ENCODE measurements at regions not wholly inside any gene's neighbourhood (a gene's known extent, or its start where the extent isn't known, plus 50 kb on each side); places are given as distances from the start of the nearest gene placed in this dataset.

DNA sequence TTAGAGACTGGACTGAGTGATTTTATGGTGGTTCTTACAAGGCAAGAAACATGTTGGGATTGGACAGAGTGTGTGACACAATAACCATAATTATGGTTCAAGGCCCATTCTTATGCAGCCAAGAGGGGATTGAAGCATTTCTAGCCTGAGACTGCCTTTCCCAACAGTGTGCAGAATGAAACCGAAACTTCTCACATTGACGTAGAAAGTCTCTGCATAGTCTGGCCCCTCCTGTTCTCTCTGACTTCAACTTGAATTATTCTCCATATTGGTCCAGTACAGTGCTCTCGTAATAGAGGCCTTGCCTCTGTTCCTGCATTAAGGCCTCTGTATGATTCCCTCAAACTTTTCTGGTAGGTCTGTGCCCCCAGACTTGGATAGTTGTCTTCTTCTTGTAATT lies 138.3 kb downstream of the DIPK2A start:
- no peaks in the 10 kb centered on the region for H3K27me3 Mint-ChIP-seq (ENCODE audit: low read depth)
- peaks cover 8% of the 10 kb centered on the region for H3K4me1 Mint-ChIP-seq
- H3K9me3 Mint-ChIP-seq: no peaks in the 10 kb centered on the region
- H3K27ac Mint-ChIP-seq: no peak overlapping the region
- H3K4me3 Mint-ChIP-seq: no peak overlapping the region
- no peaks in the 10 kb centered on the region for H3K36me3 Mint-ChIP-seq (ENCODE audit: low read depth)
- TF ChIP-seq, protein P1, sequence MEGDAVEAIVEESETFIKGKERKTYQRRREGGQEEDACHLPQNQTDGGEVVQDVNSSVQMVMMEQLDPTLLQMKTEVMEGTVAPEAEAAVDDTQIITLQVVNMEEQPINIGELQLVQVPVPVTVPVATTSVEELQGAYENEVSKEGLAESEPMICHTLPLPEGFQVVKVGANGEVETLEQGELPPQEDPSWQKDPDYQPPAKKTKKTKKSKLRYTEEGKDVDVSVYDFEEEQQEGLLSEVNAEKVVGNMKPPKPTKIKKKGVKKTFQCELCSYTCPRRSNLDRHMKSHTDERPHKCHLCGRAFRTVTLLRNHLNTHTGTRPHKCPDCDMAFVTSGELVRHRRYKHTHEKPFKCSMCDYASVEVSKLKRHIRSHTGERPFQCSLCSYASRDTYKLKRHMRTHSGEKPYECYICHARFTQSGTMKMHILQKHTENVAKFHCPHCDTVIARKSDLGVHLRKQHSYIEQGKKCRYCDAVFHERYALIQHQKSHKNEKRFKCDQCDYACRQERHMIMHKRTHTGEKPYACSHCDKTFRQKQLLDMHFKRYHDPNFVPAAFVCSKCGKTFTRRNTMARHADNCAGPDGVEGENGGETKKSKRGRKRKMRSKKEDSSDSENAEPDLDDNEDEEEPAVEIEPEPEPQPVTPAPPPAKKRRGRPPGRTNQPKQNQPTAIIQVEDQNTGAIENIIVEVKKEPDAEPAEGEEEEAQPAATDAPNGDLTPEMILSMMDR (IDR thresholded peaks at IDR 0.05; ENCODE audit: unreplicated experiment in 3 of 3): no peak

GRCh38 chr3:144112036-144112435 lies 140.4 kb downstream of the DIPK2A start:
- TF ChIP-seq, protein P1 (IDR thresholded peaks at IDR 0.05; ENCODE audit: unreplicated experiment in 3 of 3): no peak
- no peaks in the 10 kb centered on the region for H3K9me3 Mint-ChIP-seq
- H3K4me3 Mint-ChIP-seq: no peak overlapping the region

GRCh38 chr3:144112437-144112836 lies 140.8 kb downstream of the DIPK2A start:
- Mint-ChIP-seq H3K9me3 (no peaks in the 10 kb centered on the region), H3K4me1 (peaks cover 14% of the 10 kb centered on the region), H3K27ac (no peak overlapping the region), H3K36me3 (ENCODE audit: low read depth) (no peaks in the 10 kb centered on the region), H3K27me3 (ENCODE audit: low read depth) (no peaks in the 10 kb centered on the region), H3K4me3 (no peak overlapping the region)
- TF ChIP-seq, protein P1 (IDR thresholded peaks at IDR 0.05; ENCODE audit: unreplicated experiment in 3 of 3): no peak

More at GRCh38 chr3:144112036-144112435, 140.4 kb downstream of the DIPK2A start:
- Mint-ChIP-seq H3K27me3 (ENCODE audit: low read depth) (no peaks in the 10 kb centered on the region), H3K27ac (no peak overlapping the region), H3K36me3 (ENCODE audit: low read depth) (no peaks in the 10 kb centered on the region), H3K4me1 (peaks cover 14% of the 10 kb centered on the region)

- no peak overlapping the region for H3K27ac Mint-ChIP-seq
- H3K36me3 Mint-ChIP-seq (ENCODE audit: low read depth): no peaks in the 10 kb centered on the region
- no peak overlapping the region for H3K4me3 Mint-ChIP-seq
- H3K4me1 Mint-ChIP-seq: peaks cover 9% of the 10 kb centered on the region
- TF ChIP-seq, protein P1 (IDR thresholded peaks at IDR 0.05; ENCODE audit: unreplicated experiment in 3 of 3): no peak
- no peaks in the 10 kb centered on the region for H3K9me3 Mint-ChIP-seq
- no peaks in the 10 kb centered on the region for H3K27me3 Mint-ChIP-seq (ENCODE audit: low read depth)
Observed at GRCh38 chr3:144114767-144115166, 143.1 kb downstream of the DIPK2A start.

DNA sequence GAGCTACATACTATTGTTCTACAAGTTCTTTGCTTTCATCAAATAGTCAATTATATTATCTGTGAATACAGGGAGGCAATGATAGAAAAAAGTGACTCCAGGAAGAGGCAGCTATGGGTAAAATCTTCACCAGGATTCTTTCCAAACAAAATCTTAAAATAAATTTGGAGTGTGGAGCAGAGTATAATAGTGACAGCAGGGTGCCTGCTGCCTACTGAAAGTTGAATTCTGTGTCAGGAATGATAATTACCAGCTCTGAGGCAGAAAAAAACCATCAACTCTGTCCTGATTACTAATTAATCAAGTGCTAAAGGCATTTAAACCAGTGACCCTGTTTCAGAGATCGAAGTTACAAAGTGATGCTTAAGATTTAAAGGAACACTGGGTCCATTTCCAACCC lies 148.0 kb downstream of the DIPK2A start:
- Mint-ChIP-seq H3K36me3 (ENCODE audit: low read depth) (no peaks in the 10 kb centered on the region), H3K27ac (peak overlapping the region in 1 of 3 experiments; percentile 65), H3K4me1 (peaks cover 9% of the 10 kb centered on the region), H3K9me3 (no peaks in the 10 kb centered on the region), H3K27me3 (ENCODE audit: low read depth) (no peaks in the 10 kb centered on the region), H3K4me3 (no peak overlapping the region)
- TF ChIP-seq, protein P1 (IDR thresholded peaks at IDR 0.05; ENCODE audit: unreplicated experiment in 3 of 3): no peak

DNA sequence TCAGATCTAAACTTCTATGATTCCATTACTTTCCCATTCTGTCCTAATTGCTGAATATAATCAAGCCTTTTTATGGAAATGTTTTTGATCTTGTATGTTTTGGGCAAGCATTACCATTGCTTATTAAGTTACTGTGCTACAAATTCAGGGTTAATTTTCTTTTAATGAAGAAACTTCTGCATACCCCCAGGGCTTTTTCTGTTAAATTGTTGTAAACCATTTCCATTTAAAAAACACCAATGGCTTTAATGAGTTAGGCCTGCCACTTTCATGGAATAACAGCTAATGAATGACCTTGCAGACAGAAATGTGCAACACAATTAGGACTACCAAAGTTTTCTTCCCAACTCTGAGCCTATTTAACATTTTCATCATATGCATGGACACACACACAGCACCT lies 150.0 kb downstream of the DIPK2A start:
- TF ChIP-seq, protein P1 (IDR thresholded peaks at IDR 0.05; ENCODE audit: unreplicated experiment in 3 of 3): no peak
- Mint-ChIP-seq H3K27me3 (ENCODE audit: low read depth) (no peaks in the 10 kb centered on the region), H3K4me3 (no peak overlapping the region), H3K27ac (no peak overlapping the region), H3K4me1 (no peaks in the 10 kb centered on the region), H3K9me3 (peaks cover 6% of the 10 kb centered on the region), H3K36me3 (ENCODE audit: low read depth) (no peaks in the 10 kb centered on the region)
